Mesothelial cell of epicardium (in vitro differentiated cells): ENCODE measurements at regions not wholly inside any gene's neighbourhood (a gene's known extent, or its start where the extent isn't known, plus 50 kb on each side); places are given as distances from the start of the nearest gene placed in this dataset.

Experiments used
- DNase-seq, 2 experiments: peaks; one replicate each; pipeline ENCODE4 v3.0.0; 2021; ENCODE audit warnings: low spot score in 2 of 2; ENCODE audit not compliant: unreplicated experiment in 2 of 2
- H3K27ac Mint-ChIP-seq: 2 replicates; pipeline ENCODE4 v1.8.0; 2021; ENCODE audit warnings: mixed read lengths
- H3K27me3 Mint-ChIP-seq: 2 replicates; pipeline ENCODE4 v1.8.0; 2021; ENCODE audit warnings: low read depth, mixed read lengths
- H3K36me3 Mint-ChIP-seq: 2 replicates; pipeline ENCODE4 v1.8.0; 2021; ENCODE audit warnings: mixed read lengths
- H3K4me1 Mint-ChIP-seq: 2 replicates; pipeline ENCODE4 v1.8.0; 2021; ENCODE audit warnings: mixed read lengths
- H3K4me3 Mint-ChIP-seq: 2 replicates; pipeline ENCODE4 v1.8.0; 2021; ENCODE audit warnings: mild to moderate bottlenecking, moderate library complexity, mixed read lengths
- H3K9me3 Mint-ChIP-seq: 2 replicates; pipeline ENCODE4 v1.8.0; 2021; ENCODE audit warnings: mixed read lengths
- TF ChIP-seq, protein P1 (sequence below): fragments of 200-600 bp; sonication (generic); IDR thresholded peaks from one replicate; pipeline ENCODE4 v1.5.0; 2021; ENCODE audit warnings: antibody characterized with exemption; ENCODE audit not compliant: unreplicated experiment

DNA sequence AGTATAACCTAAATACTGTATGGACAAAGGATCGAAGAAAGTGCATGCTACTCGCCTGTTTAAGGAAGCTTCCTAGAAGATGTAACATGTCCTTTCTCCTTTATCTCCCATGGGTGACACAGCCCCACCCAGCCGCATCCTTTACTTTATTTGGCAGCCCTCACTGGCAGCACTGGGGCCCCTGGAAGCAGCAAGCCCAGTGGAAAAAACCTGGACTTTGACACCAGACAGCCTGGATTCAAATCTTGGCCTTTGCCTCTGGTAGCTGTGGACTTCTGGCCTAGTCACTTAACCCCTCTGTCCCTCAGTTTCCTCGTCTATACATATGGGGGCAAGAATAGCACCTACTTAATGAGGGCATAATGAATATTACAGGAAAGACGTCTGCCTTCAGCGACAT lies 67.1 kb downstream of the MYEOV start:
- no peak for DNase-seq
- no peaks in the 10 kb centered on the region for H3K27me3 Mint-ChIP-seq
- H3K4me1 Mint-ChIP-seq, result no peaks in the 10 kb centered on the region
- H3K9me3 Mint-ChIP-seq, result peaks cover 4% of the 10 kb centered on the region
- TF ChIP-seq, protein P1, sequence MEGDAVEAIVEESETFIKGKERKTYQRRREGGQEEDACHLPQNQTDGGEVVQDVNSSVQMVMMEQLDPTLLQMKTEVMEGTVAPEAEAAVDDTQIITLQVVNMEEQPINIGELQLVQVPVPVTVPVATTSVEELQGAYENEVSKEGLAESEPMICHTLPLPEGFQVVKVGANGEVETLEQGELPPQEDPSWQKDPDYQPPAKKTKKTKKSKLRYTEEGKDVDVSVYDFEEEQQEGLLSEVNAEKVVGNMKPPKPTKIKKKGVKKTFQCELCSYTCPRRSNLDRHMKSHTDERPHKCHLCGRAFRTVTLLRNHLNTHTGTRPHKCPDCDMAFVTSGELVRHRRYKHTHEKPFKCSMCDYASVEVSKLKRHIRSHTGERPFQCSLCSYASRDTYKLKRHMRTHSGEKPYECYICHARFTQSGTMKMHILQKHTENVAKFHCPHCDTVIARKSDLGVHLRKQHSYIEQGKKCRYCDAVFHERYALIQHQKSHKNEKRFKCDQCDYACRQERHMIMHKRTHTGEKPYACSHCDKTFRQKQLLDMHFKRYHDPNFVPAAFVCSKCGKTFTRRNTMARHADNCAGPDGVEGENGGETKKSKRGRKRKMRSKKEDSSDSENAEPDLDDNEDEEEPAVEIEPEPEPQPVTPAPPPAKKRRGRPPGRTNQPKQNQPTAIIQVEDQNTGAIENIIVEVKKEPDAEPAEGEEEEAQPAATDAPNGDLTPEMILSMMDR, result no peak
- H3K27ac Mint-ChIP-seq, result no peak overlapping the region
- H3K36me3 Mint-ChIP-seq, result no peaks in the 10 kb centered on the region
- no peak overlapping the region for H3K4me3 Mint-ChIP-seq

DNA sequence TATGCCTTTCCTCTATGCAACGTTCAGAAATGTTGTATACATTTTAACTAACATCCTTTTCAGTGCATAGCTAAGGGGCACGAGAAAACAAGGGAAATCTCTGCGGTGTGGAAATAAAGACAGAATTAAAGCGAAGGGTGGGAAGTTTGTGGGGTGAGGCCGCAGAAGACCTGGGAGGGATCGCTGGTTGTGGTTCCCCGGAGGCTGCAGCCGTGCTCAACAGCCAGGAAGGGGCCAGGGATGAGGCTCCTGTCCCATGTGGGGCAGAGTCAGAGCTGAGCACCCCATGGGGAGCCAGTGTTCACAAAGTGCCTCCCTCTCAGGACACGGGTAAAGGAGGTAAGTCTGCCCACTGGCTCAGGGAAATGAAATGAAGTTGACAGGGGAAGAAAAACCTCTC lies 67.5 kb downstream of the MYEOV start:
- Mint-ChIP-seq H3K4me3 (no peak overlapping the region), H3K9me3 (peaks cover 4% of the 10 kb centered on the region), H3K27ac (no peak overlapping the region), H3K4me1 (no peaks in the 10 kb centered on the region), H3K36me3 (no peaks in the 10 kb centered on the region), H3K27me3 (no peaks in the 10 kb centered on the region)
- no peak for DNase-seq
- TF ChIP-seq, protein P1, result no peak

DNA sequence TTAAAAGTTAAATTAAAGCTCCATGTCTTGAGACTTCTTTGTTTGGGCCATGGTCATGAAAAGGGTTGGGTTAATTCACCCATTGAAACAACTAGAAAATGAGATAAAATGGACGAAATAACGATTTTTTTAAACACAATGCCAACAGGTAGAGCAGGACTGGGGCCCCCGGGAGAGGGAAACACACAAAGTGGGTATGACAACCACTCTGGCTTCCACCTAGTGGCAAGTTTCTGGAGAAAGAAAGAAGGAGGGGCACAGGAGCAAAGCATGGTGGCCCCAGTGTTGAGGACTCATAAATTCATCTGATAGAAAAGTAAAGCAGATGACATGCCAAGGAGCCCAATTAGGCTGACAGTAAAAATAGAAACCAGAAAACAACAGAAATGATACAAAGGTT lies 68.4 kb downstream of the MYEOV start:
- H3K9me3 Mint-ChIP-seq, result peaks cover 4% of the 10 kb centered on the region
- H3K4me1 Mint-ChIP-seq, result no peaks in the 10 kb centered on the region
- H3K27me3 Mint-ChIP-seq, result no peaks in the 10 kb centered on the region
- no peaks in the 10 kb centered on the region for H3K36me3 Mint-ChIP-seq
- no peak overlapping the region for H3K4me3 Mint-ChIP-seq
- TF ChIP-seq, protein P1, result no peak
- H3K27ac Mint-ChIP-seq, result no peak overlapping the region
- no peak for DNase-seq

DNA sequence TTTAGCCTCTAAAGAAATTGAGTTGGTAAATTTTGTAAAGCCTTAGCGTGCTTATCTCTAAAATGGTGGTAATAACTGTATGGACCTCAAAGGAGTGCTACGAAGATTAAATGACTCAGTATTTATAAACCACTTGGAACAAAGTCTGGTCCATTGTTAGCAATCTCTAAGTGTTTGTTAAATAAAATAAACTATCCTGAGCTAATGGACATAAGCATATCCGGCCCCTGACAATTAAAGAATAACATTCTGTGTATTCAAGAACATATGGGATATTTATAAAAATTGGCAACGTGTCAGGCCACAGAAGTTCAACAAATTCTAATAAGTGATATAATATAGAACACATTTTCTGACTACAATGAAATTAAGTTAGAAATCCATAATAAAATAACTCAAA lies 71.0 kb downstream of the MYEOV start:
- TF ChIP-seq, protein P1, result no peak
- Mint-ChIP-seq H3K9me3 (peaks cover 14% of the 10 kb centered on the region), H3K36me3 (peaks cover under 1% of the 10 kb centered on the region), H3K27ac (no peak overlapping the region), H3K4me1 (no peaks in the 10 kb centered on the region), H3K4me3 (no peak overlapping the region), H3K27me3 (no peaks in the 10 kb centered on the region)
- no peak for DNase-seq

DNA sequence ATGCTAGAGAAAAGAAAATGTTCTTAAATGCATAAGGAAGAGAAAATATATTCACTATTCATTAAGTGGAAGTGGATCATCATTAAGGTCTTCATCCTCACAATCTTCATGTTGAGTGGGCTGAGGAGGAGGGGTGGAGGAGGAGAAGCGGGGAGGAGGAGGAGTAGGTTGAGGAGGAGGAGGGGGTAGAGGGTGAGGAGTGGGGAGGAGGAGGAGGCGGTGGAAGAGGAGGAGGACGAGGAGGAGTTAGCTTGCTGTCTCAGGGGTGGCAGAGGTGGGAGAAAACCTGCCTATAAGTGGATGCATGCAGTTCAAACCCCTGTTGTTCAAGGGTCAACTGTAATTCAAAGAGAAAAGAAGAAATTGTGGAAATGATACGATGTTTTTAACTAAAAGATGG lies 71.6 kb downstream of the MYEOV start:
- Mint-ChIP-seq H3K9me3 (peaks cover 16% of the 10 kb centered on the region), H3K27ac (no peak overlapping the region), H3K27me3 (no peaks in the 10 kb centered on the region), H3K4me1 (no peaks in the 10 kb centered on the region), H3K36me3 (peaks cover 2% of the 10 kb centered on the region), H3K4me3 (no peak overlapping the region)
- DNase-seq, result no peak
- TF ChIP-seq, protein P1, result no peak

DNA sequence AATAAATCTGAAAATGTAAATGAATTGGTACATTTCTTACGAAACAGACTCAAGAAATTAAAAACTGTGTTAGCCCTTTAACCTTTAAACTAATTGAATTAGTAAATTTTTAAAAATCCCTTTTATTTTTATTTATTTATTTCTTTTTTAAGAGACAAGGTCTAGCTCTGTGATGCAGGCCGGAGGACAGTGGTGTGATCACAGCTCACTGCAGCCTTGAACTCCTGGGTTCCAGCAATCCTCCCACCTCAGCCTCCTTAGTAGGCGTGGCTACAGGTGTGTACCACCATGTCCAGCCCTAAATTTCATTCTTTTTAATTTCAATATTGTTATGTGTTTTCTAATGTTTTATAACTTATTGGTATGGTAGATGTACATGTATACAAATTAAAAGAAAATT lies 72.6 kb downstream of the MYEOV start:
- H3K4me1 Mint-ChIP-seq, result no peaks in the 10 kb centered on the region
- no peak for DNase-seq
- H3K4me3 Mint-ChIP-seq, result no peak overlapping the region
- no peak overlapping the region for H3K27ac Mint-ChIP-seq
- H3K27me3 Mint-ChIP-seq, result no peaks in the 10 kb centered on the region
- TF ChIP-seq, protein P1, result no peak
- peaks cover 2% of the 10 kb centered on the region for H3K36me3 Mint-ChIP-seq
- peaks cover 16% of the 10 kb centered on the region for H3K9me3 Mint-ChIP-seq
